H9 (cell line): ENCODE measurements at regions not wholly inside any gene's neighbourhood (a gene's known extent, or its start where the extent isn't known, plus 50 kb on each side); places are given as distances from the start of the nearest gene placed in this dataset.

Source experiments
- DNase-seq: peaks from one replicate; pipeline ENCODE4 v3.0.0-alpha.2; 2017
- H2AFZ ChIP-seq: one replicate; pipeline ENCODE4 v1.6.1; 2013; ENCODE audit warnings: mild to moderate bottlenecking, low read length, control low read depth, moderate library complexity
- H2AK5ac ChIP-seq: 2 replicates; pipeline ENCODE4 v1.6.1; 2013; ENCODE audit warnings: low read length, control low read depth, mixed read lengths; ENCODE audit not compliant: insufficient read length
- H2BK120ac ChIP-seq: one replicate; pipeline ENCODE4 v1.6.1; 2013; ENCODE audit warnings: low read depth, mild to moderate bottlenecking, low read length, control low read depth, inconsistent platforms; ENCODE audit not compliant: poor library complexity, severe bottlenecking
- H2BK12ac ChIP-seq: 2 replicates; pipeline ENCODE4 v1.6.1; 2013; ENCODE audit warnings: low read length, control low read depth, mixed read lengths, low read depth; ENCODE audit not compliant: insufficient read length
- H2BK15ac ChIP-seq: 2 replicates; pipeline ENCODE4 v1.6.1; 2013; ENCODE audit warnings: low read depth, low read length, control low read depth
- H2BK20ac ChIP-seq: one replicate; pipeline ENCODE4 v1.6.1; 2013; ENCODE audit warnings: low read depth, mild to moderate bottlenecking, low read length, control low read depth, inconsistent platforms; ENCODE audit not compliant: poor library complexity, severe bottlenecking
- H2BK5ac ChIP-seq: 2 replicates; pipeline ENCODE4 v1.6.1; 2013; ENCODE audit warnings: low read length, control low read depth, mixed read lengths; ENCODE audit not compliant: insufficient read length
- H3K14ac ChIP-seq: 2 replicates; pipeline ENCODE4 v1.6.1; 2013; ENCODE audit warnings: low read length, control low read depth; ENCODE audit not compliant: insufficient read depth
- H3K18ac ChIP-seq: 2 replicates; pipeline ENCODE4 v1.6.1; 2013; ENCODE audit warnings: low read depth, mild to moderate bottlenecking, mixed read lengths, low read length, control low read depth; ENCODE audit not compliant: insufficient read length
- H3K23ac ChIP-seq: 2 replicates; pipeline ENCODE4 v1.6.1; 2013; ENCODE audit warnings: low read length, control low read depth, mixed read lengths, low read depth; ENCODE audit not compliant: insufficient read length
- H3K23me2 ChIP-seq: 2 replicates; pipeline ENCODE4 v1.6.1; 2013; ENCODE audit warnings: low read depth, mild to moderate bottlenecking, mixed read lengths, low read length, control low read depth; ENCODE audit not compliant: insufficient read length, poor library complexity, severe bottlenecking
- H3K27ac ChIP-seq: 2 replicates; pipeline ENCODE4 v1.5.1; 2013; ENCODE audit warnings: low read length, control low read depth, mixed read lengths, low read depth; ENCODE audit not compliant: insufficient read length
- H3K27me3 ChIP-seq: 2 replicates; pipeline ENCODE4 v1.6.1; 2013; ENCODE audit warnings: low read length, control low read depth, inconsistent platforms; ENCODE audit not compliant: insufficient read depth
- H3K4ac ChIP-seq: 2 replicates; pipeline ENCODE4 v1.6.1; 2013; ENCODE audit warnings: low read depth, mild to moderate bottlenecking, control low read depth, inconsistent platforms, low read length, moderate library complexity
- H3K4me1 ChIP-seq: 2 replicates; pipeline ENCODE4 v1.6.1; 2013; ENCODE audit warnings: low read length, control low read depth, inconsistent platforms; ENCODE audit not compliant: insufficient read depth
- H3K4me2 ChIP-seq: 2 replicates; pipeline ENCODE4 v1.6.1; 2013; ENCODE audit warnings: low read length, control low read depth, mixed read lengths; ENCODE audit not compliant: insufficient read length, insufficient read depth
- H3K56ac ChIP-seq: 2 replicates; pipeline ENCODE4 v1.6.1; 2013; ENCODE audit warnings: low read depth, mild to moderate bottlenecking, mixed read lengths, low read length, control low read depth; ENCODE audit not compliant: insufficient read length
- H3K79me1 ChIP-seq: 2 replicates; pipeline ENCODE4 v1.6.1; 2013; ENCODE audit warnings: low read depth, mild to moderate bottlenecking, moderate library complexity, low read length, control low read depth, inconsistent platforms; ENCODE audit not compliant: insufficient read depth, poor library complexity, severe bottlenecking
- H3K79me2 ChIP-seq: 2 replicates; pipeline ENCODE4 v1.6.1; 2013; ENCODE audit warnings: low read length, control low read depth, inconsistent platforms; ENCODE audit not compliant: insufficient read depth
- H3K9ac ChIP-seq: 2 replicates; pipeline ENCODE4 v1.6.1; 2013; ENCODE audit warnings: low read length, control low read depth, mixed read lengths; ENCODE audit not compliant: insufficient read length; ENCODE audit errors: extremely low read depth
- H3K9me3 ChIP-seq: one replicate; pipeline ENCODE4 v1.6.1; 2013; ENCODE audit warnings: low read depth, low read length, inconsistent platforms; ENCODE audit not compliant: control insufficient read depth
- H3T11ph ChIP-seq: one replicate; pipeline ENCODE4 v1.6.1; 2013; ENCODE audit warnings: mild to moderate bottlenecking, low read length, control low read depth, inconsistent platforms
- H4K20me1 ChIP-seq: one replicate; pipeline ENCODE4 v1.6.1; 2013; ENCODE audit not compliant: control insufficient read depth, insufficient read length, insufficient read depth
- H4K5ac ChIP-seq: 2 replicates; pipeline ENCODE4 v1.6.1; 2013; ENCODE audit warnings: low read depth, mild to moderate bottlenecking, mixed read lengths, low read length, control low read depth; ENCODE audit not compliant: insufficient read length
- H4K8ac ChIP-seq: replicated peaks from 2 replicates; pipeline ENCODE4 v1.6.1; 2013; ENCODE audit warnings: low read length, control low read depth, mixed read lengths, low read depth; ENCODE audit not compliant: insufficient read length
- H4K91ac ChIP-seq: 2 replicates; pipeline ENCODE4 v1.6.1; 2013; ENCODE audit warnings: low read depth, mild to moderate bottlenecking, moderate library complexity, mixed read lengths, low read length, control low read depth; ENCODE audit not compliant: insufficient read length
- H3K27ac Mint-ChIP-seq, 3 experiments: 2 replicates in 2 of 3; 3 replicates in 1 of 3; pipeline ENCODE4 v1.8.0; 2020 to 2021; ENCODE audit warnings: mixed read lengths in 3 of 3, mild to moderate bottlenecking in 1 of 3, moderate library complexity in 1 of 3
- H3K27me3 Mint-ChIP-seq: 2 replicates; pipeline ENCODE4 v1.8.0; 2021; ENCODE audit warnings: low read depth, mild to moderate bottlenecking, moderate library complexity, mixed read lengths
- H3K36me3 Mint-ChIP-seq, 3 experiments: 2 replicates in 2 of 3; 3 replicates in 1 of 3; pipeline ENCODE4 v1.8.0; 2020 to 2021; ENCODE audit warnings: low read depth in 3 of 3, mixed read lengths in 3 of 3; ENCODE audit not compliant: insufficient read depth in 1 of 3
- H3K4me1 Mint-ChIP-seq, 2 experiments: 2 replicates each; pipeline ENCODE4 v1.8.0; 2020; ENCODE audit warnings: mixed read lengths in 2 of 2
- H3K4me3 Mint-ChIP-seq, 2 experiments: 2 replicates in 1 of 2; 3 replicates in 1 of 2; pipeline ENCODE4 v1.8.0; 2020 to 2021; ENCODE audit warnings: mild to moderate bottlenecking in 2 of 2, mixed read lengths in 2 of 2, moderate library complexity in 1 of 2
- H3K9me3 Mint-ChIP-seq, 2 experiments: 2 replicates in 1 of 2; 3 replicates in 1 of 2; pipeline ENCODE4 v1.8.0; 2020; ENCODE audit warnings: mild to moderate bottlenecking in 2 of 2, mixed read lengths in 2 of 2, moderate library complexity in 1 of 2
- CTCF ChIP-seq: fragments of 200-600 bp; sonication (generic); conservative IDR thresholded peaks from 3 replicates; pipeline ENCODE4 v1.8.0; 2021; ENCODE audit warnings: antibody characterized with exemption, mild to moderate bottlenecking
- WGBS: extraction: QIAGEN DNeasy Blood & Tissue Kit; methylation state at CpG from one replicate; pipeline ENCODE4 v1.1.7; 2013; ENCODE audit warnings: missing lambda C conversion rate, low lambda C conversion rate, mixed read lengths; ENCODE audit not compliant: insufficient read length; ENCODE audit errors: extremely low coverage; 5-methylcytosine and 5-hydroxymethylcytosine counted together

GRCh38 chr3:181844211-181844610, 132.5 kb downstream of the SOX2 start:
- Histone ChIP-seq H2AK5ac (no peak overlapping the region), H3K4me1 (no peaks in the 10 kb centered on the region; the same call in 1 of the 2 replicates), H3K4me2 (no peak overlapping the region), H2AFZ (no peak overlapping the region), H2BK12ac (no peak overlapping the region), H2BK120ac (no peak overlapping the region), H3K9me3 (no peaks in the 10 kb centered on the region), H3K9ac (no peak overlapping the region), H3K23me2 (no peaks in the 10 kb centered on the region), H3K27me3 (no peaks in the 10 kb centered on the region), H3T11ph (no peak overlapping the region), H2BK5ac (no peak overlapping the region), H3K14ac (no peak overlapping the region), H3K18ac (no peak overlapping the region), H4K91ac (no peak overlapping the region), H3K79me2 (no peaks in the 10 kb centered on the region), H3K56ac (no peak overlapping the region), H3K4ac (no peak overlapping the region), H4K20me1 (no peaks in the 10 kb centered on the region), H2BK15ac (no peak overlapping the region), H2BK20ac (no peak overlapping the region), H3K79me1 (no peaks in the 10 kb centered on the region), H3K27ac (no peak overlapping the region), H4K5ac (no peak overlapping the region), H3K23ac (no peak overlapping the region), H4K8ac (no peak overlapping the region)
- peaks cover 19 to 23% of the 10 kb centered on the region in 2 experiments for H3K4me1 Mint-ChIP-seq
- no CpG with 5 or more reads among the region's 3 CpGs for WGBS
- TF ChIP-seq CTCF: no peak
- no peak overlapping the region for H3K4me3 Mint-ChIP-seq
- H3K27me3 Mint-ChIP-seq: no peaks in the 10 kb centered on the region
- H3K27ac Mint-ChIP-seq: no peak overlapping the region
- H3K9me3 Mint-ChIP-seq: peaks cover 2% of the 10 kb centered on the region in 2 experiments; a peak in 1 of 5 replicates
- no peaks in the 10 kb centered on the region for H3K36me3 Mint-ChIP-seq
- no peak for DNase-seq
